Stimulated activated CD8-positive, alpha-beta memory T cell treated with anti-CD3 and anti-CD28 coated beads, Interleukin-2, amount 100 ng/mL, for 48 hours (primary cell): ENCODE measurements at regions not wholly inside any gene's neighbourhood (a gene's known extent, or its start where the extent isn't known, plus 50 kb on each side); places are given as distances from the start of the nearest gene placed in this dataset.

Source experiments
- DNase-seq, 2 donors: peaks; one replicate each; pipeline ENCODE4 v3.0.0-alpha.2; 2020; ENCODE audit warnings: low read depth in 2 of 2

- DNase-seq = no peak
These were observed 478.1 kb upstream of the SMC2 start for GRCh38 chr9:103615994-103616393.

- DNase-seq = no peak
These were observed 477.1 kb upstream of the SMC2 start for GRCh38 chr9:103617046-103617445.

- no peak for DNase-seq
These were observed 468.8 kb upstream of the SMC2 start for GRCh38 chr9:103625161-103625804.

GRCh38 chr9:103627731-103628130, 466.4 kb upstream of the SMC2 start:
- DNase-seq = no peak

GRCh38 chr9:103649086-103649485, 445.0 kb upstream of the SMC2 start:
- no peak for DNase-seq

GRCh38 chr9:103658156-103658555, 436.0 kb upstream of the SMC2 start:
- DNase-seq = no peak

GRCh38 chr9:103660830-103661229, 433.3 kb upstream of the SMC2 start:
- DNase-seq = no peak

GRCh38 chr9:103661663-103662062, 432.4 kb upstream of the SMC2 start:
- DNase-seq = no peak

- DNase-seq = no peak
These were observed 424.8 kb upstream of the SMC2 start for GRCh38 chr9:103669296-103669695.

- no peak for DNase-seq
These were observed 419.8 kb upstream of the SMC2 start for GRCh38 chr9:103674271-103674670.

GRCh38 chr9:103680581-103680980, 413.5 kb upstream of the SMC2 start:
- DNase-seq = no peak

GRCh38 chr9:103681435-103681834, 412.7 kb upstream of the SMC2 start:
- DNase-seq = no peak

GRCh38 chr9:103700195-103700962, 393.7 kb upstream of the SMC2 start:
- DNase-seq = no peak

- no peak for DNase-seq
These were observed 391.5 kb upstream of the SMC2 start for GRCh38 chr9:103702572-103702971.

- DNase-seq = no peak
These were observed 386.9 kb upstream of the SMC2 start for GRCh38 chr9:103707181-103707580.

GRCh38 chr9:103709366-103709765, 384.7 kb upstream of the SMC2 start:
- no peak for DNase-seq

GRCh38 chr9:103713631-103714030, 380.5 kb upstream of the SMC2 start:
- DNase-seq = no peak

- DNase-seq = no peak
These were observed 379.1 kb upstream of the SMC2 start for GRCh38 chr9:103714992-103715391.

- no peak for DNase-seq
These were observed 373.1 kb upstream of the SMC2 start for GRCh38 chr9:103721056-103721455.

- no peak for DNase-seq
These were observed 363.2 kb upstream of the SMC2 start for GRCh38 chr9:103730866-103731265.

GRCh38 chr9:103731541-103731940, 362.6 kb upstream of the SMC2 start:
- no peak for DNase-seq

GRCh38 chr9:103734471-103734870, 359.6 kb upstream of the SMC2 start:
- DNase-seq = no peak

- no peak for DNase-seq
These were observed 338.7 kb upstream of the SMC2 start for GRCh38 chr9:103755441-103755840.

- no peak for DNase-seq
These were observed 338.1 kb upstream of the SMC2 start for GRCh38 chr9:103755986-103756385.
